IMR-90 (cell line): ENCODE measurements at regions not wholly inside any gene's neighbourhood (a gene's known extent, or its start where the extent isn't known, plus 50 kb on each side); places are given as distances from the start of the nearest gene placed in this dataset.

Source experiments
- ATAC-seq: fragments of 200-7000 bp; cut with Tn5 transposase; 2 replicates; pipeline ENCODE4 v1.9.1; 2020; ENCODE audit warnings: low read depth, mild to moderate bottlenecking, moderate library complexity
- BruUV-seq: library from RNA; stranded (reverse); fragments of 400-500 nt; replicated peaks from 2 replicates; lab custom pipeline; 2021; lab: Mats Ljungman, UMichigan
- CTCF ChIA-PET: fragments of 300-600 bp; formaldehyde crosslinking; extraction: SDS; loops from one replicate; lab custom pipeline; 2021; ENCODE audit warnings: antibody characterized with exemption; lab: Yijun Ruan, JAX
- POLR2A ChIA-PET: fragments of 300-600 bp; sonication (Branson Sonifier 250); formaldehyde crosslinking; loops from one replicate; lab custom pipeline; 2022; ENCODE audit warnings: antibody characterized with exemption; ENCODE audit not compliant: unreplicated experiment; lab: Charles Lee
- DNase-seq: peaks from one replicate; pipeline ENCODE4 v3.0.0; 2013
- H2AFZ ChIP-seq: replicated peaks from 2 replicates; pipeline ENCODE3; 2013; ENCODE audit warnings: low read length, mild to moderate bottlenecking; ENCODE audit not compliant: poor library complexity
- H2AK5ac ChIP-seq: 2 replicates; pipeline ENCODE4 v1.6.1; 2013; ENCODE audit warnings: low read depth, low read length, inconsistent platforms
- H2AK9ac ChIP-seq: replicated peaks from 2 replicates; pipeline ENCODE3; 2013; ENCODE audit warnings: mild to moderate bottlenecking, low read depth, low read length, moderate library complexity; ENCODE audit not compliant: poor library complexity
- H2BK120ac ChIP-seq: 2 replicates; pipeline ENCODE4 v1.6.1; 2013; ENCODE audit warnings: low read depth, low read length, inconsistent platforms
- H2BK15ac ChIP-seq: 3 replicates; pipeline ENCODE4 v1.6.1; 2013; ENCODE audit warnings: low read depth, low read length, inconsistent platforms
- H2BK20ac ChIP-seq: 2 replicates; pipeline ENCODE4 v1.6.1; 2013; ENCODE audit warnings: low read depth, mild to moderate bottlenecking, inconsistent platforms, low read length, moderate library complexity
- H2BK5ac ChIP-seq: 2 replicates; pipeline ENCODE4 v1.6.1; 2013; ENCODE audit warnings: mild to moderate bottlenecking, low read depth, low read length, inconsistent platforms; ENCODE audit not compliant: poor library complexity, severe bottlenecking
- H3K14ac ChIP-seq: replicated peaks from 2 replicates; pipeline ENCODE4 v1.6.1; 2013; ENCODE audit warnings: low read depth, low read length, inconsistent platforms
- H3K18ac ChIP-seq: 2 replicates; pipeline ENCODE4 v1.6.1; 2013; ENCODE audit warnings: low read depth, low read length, control low read depth
- H3K23ac ChIP-seq: 2 replicates; pipeline ENCODE4 v1.6.1; 2013; ENCODE audit warnings: low read depth, low read length, inconsistent platforms
- H3K27ac ChIP-seq: 2 replicates; pipeline ENCODE4 v1.5.1; 2013; ENCODE audit warnings: mild to moderate bottlenecking, control low read depth, low read length; ENCODE audit not compliant: insufficient read depth
- H3K27me3 ChIP-seq: 2 replicates; pipeline ENCODE4 v1.6.1; 2013; ENCODE audit warnings: low read length; ENCODE audit not compliant: control insufficient read depth, insufficient read depth
- H3K36me3 ChIP-seq: 2 replicates; pipeline ENCODE4 v1.6.1; 2013; ENCODE audit warnings: low read length, mixed read lengths; ENCODE audit not compliant: control insufficient read depth, insufficient read depth
- H3K4ac ChIP-seq: 2 replicates; pipeline ENCODE4 v1.6.1; 2013; ENCODE audit warnings: low read depth, low read length, inconsistent platforms
- H3K4me1 ChIP-seq: 2 replicates; pipeline ENCODE4 v1.6.1; 2013; ENCODE audit warnings: low read length, mixed read lengths; ENCODE audit not compliant: control insufficient read depth, insufficient read depth
- H3K4me2 ChIP-seq: 2 replicates; pipeline ENCODE4 v1.6.1; 2013; ENCODE audit warnings: low read depth, mild to moderate bottlenecking, control low read depth, low read length, moderate library complexity
- H3K4me3 ChIP-seq: 2 replicates; pipeline ENCODE4 v1.5.1; 2013; ENCODE audit warnings: low read depth, mild to moderate bottlenecking, control low read depth, low read length, moderate library complexity; ENCODE audit not compliant: insufficient read depth
- H3K56ac ChIP-seq: 2 replicates; pipeline ENCODE4 v1.6.1; 2013; ENCODE audit warnings: low read length, inconsistent platforms; ENCODE audit not compliant: insufficient read depth; ENCODE audit errors: extremely low read depth
- H3K79me1 ChIP-seq, 2 experiments: 2 replicates each; pipeline ENCODE4 v1.6.1; 2013; ENCODE audit warnings: low read length in 2 of 2, inconsistent platforms in 1 of 2, low read depth in 1 of 2
- H3K9ac ChIP-seq: 2 replicates; pipeline ENCODE4 v1.6.1; 2013; ENCODE audit warnings: low read depth, low read length, control low read depth
- H3K9me1 ChIP-seq: 2 replicates; pipeline ENCODE4 v1.6.1; 2013; ENCODE audit warnings: low read length, inconsistent platforms; ENCODE audit not compliant: insufficient read depth
- H3K9me3 ChIP-seq: 2 replicates; pipeline ENCODE4 v1.6.1; 2013; ENCODE audit warnings: low read length; ENCODE audit not compliant: control insufficient read depth, insufficient read depth
- H4K20me1 ChIP-seq: 2 replicates; pipeline ENCODE4 v1.6.1; 2013; ENCODE audit warnings: low read length, inconsistent platforms; ENCODE audit not compliant: insufficient read depth
- H4K5ac ChIP-seq: 2 replicates; pipeline ENCODE4 v1.6.1; 2013; ENCODE audit warnings: mild to moderate bottlenecking, low read depth, low read length, control low read depth
- H4K8ac ChIP-seq, 2 experiments: 2 replicates each; pipeline ENCODE4 v1.6.1; 2013; ENCODE audit warnings: low read depth in 2 of 2, low read length in 2 of 2, control low read depth in 1 of 2, inconsistent platforms in 1 of 2
- H4K91ac ChIP-seq: 2 replicates; pipeline ENCODE4 v1.6.1; 2013; ENCODE audit warnings: low read depth, low read length, inconsistent platforms; ENCODE audit not compliant: insufficient read depth
- BHLHE40 ChIP-seq: fragments of 150-350 bp; IDR thresholded peaks from 2 replicates; pipeline ENCODE4 v1.6.1; 2016; ENCODE audit warnings: mild to moderate bottlenecking, low read depth, low read length
- CEBPB ChIP-seq: IDR thresholded peaks from 2 replicates; pipeline ENCODE4 v1.6.1; 2012; ENCODE audit warnings: low read depth, low read length, improper control_type of control experiment
- CHD1 ChIP-seq: IDR thresholded peaks from 2 replicates; pipeline ENCODE4 v1.6.1; 2012; ENCODE audit warnings: low read depth, low read length, improper control_type of control experiment
- CTCF ChIP-seq: conservative IDR thresholded peaks from 2 replicates; pipeline ENCODE4 v1.5.1; 2012; ENCODE audit warnings: mild to moderate bottlenecking, low read depth, low read length, improper control_type of control experiment
- ELK1 ChIP-seq: fragments of 150-350 bp; IDR thresholded peaks from 2 replicates; pipeline ENCODE4 v1.6.1; 2016; ENCODE audit warnings: low read depth, mild to moderate bottlenecking, low read length, moderate library complexity, borderline replicate concordance
- FOS ChIP-seq: fragments of 150-350 bp; IDR thresholded peaks from 2 replicates; pipeline ENCODE4 v1.6.1; 2016; ENCODE audit warnings: low read depth, low read length
- MAZ ChIP-seq: IDR thresholded peaks from 2 replicates; pipeline ENCODE4 v1.6.1; 2012; ENCODE audit warnings: low read depth, mild to moderate bottlenecking, low read length, improper control_type of control experiment, moderate library complexity, borderline replicate concordance
- MXI1 ChIP-seq: IDR thresholded peaks from 2 replicates; pipeline ENCODE4 v1.6.1; 2012; ENCODE audit warnings: low read depth, mild to moderate bottlenecking, low read length, moderate library complexity, borderline replicate concordance
- NFE2L2 ChIP-seq: fragments of 150-350 bp; IDR thresholded peaks from 2 replicates; pipeline ENCODE4 v1.6.1; 2016; ENCODE audit warnings: low read depth, mild to moderate bottlenecking, low read length
- RAD21 ChIP-seq: IDR thresholded peaks from 2 replicates; pipeline ENCODE4 v1.6.1; 2012; ENCODE audit warnings: low read length, improper control_type of control experiment
- RCOR1 ChIP-seq: IDR thresholded peaks from 2 replicates; pipeline ENCODE4 v1.6.1; 2012; ENCODE audit warnings: mild to moderate bottlenecking, low read length, improper control_type of control experiment; ENCODE audit not compliant: insufficient replicate concordance
- RFX5 ChIP-seq: IDR thresholded peaks from 2 replicates; pipeline ENCODE4 v1.8.0; 2012; ENCODE audit warnings: low read depth, mild to moderate bottlenecking, low read length, moderate library complexity
- SMC3 ChIP-seq: fragments of 150-350 bp; IDR thresholded peaks from 2 replicates; pipeline ENCODE4 v1.6.1; 2016; ENCODE audit warnings: low read depth, mild to moderate bottlenecking, antibody characterized with exemption, low read length, moderate library complexity
- USF2 ChIP-seq: fragments of 150-350 bp; IDR thresholded peaks from 2 replicates; pipeline ENCODE4 v1.6.1; 2017; ENCODE audit warnings: mild to moderate bottlenecking, antibody characterized with exemption, low read length, low read depth
- WGBS, 2 experiments: methylation state at CpG; one replicate each; pipeline versions ENCODE4 v1.1.5 to v1.1.7; 2013; ENCODE audit warnings: missing lambda C conversion rate in 2 of 2; ENCODE audit not compliant: insufficient read length in 1 of 2; ENCODE audit errors: extremely low coverage in 2 of 2; 5-methylcytosine and 5-hydroxymethylcytosine counted together
- dilution Hi-C: fragments of 300-500 bp; cut with HindIII; formaldehyde crosslinking; loops from one replicate; pipeline ENCODE4 v1.14.3; 2018; ENCODE audit warnings: low sequenced_read_pairs; ENCODE audit not compliant: unreplicated experiment
- in situ Hi-C: fragments of 300-500 bp; cut with MboI; formaldehyde crosslinking; loops from 3 replicates; pipeline ENCODE4 v1.14.3; 2019; ENCODE audit warnings: low sequenced_read_pairs, inconsistent platforms, mixed read lengths
- intact Hi-C: fragments of 100-400 bp; cut with micrococcal nuclease; formaldehyde crosslinking; loops from 2 replicates; pipeline ENCODE4 v1.10.0; 2022

GRCh38 chr16:62254372-62254771 lies 218.1 kb upstream of the CDH8 start:
- no peak overlapping the region for H3K4me3 ChIP-seq
- no TSS peak for BruUV-seq
- H2AK5ac ChIP-seq = no peak overlapping the region
- H2AFZ ChIP-seq = no peak overlapping the region
- CTCF ChIA-PET = no interaction called here
- H3K36me3 ChIP-seq = no peaks in the 10 kb centered on the region
- H3K4ac ChIP-seq = no peak overlapping the region
- H3K56ac ChIP-seq = no peak overlapping the region
- no peaks in the 10 kb centered on the region for H4K20me1 ChIP-seq
- H4K91ac ChIP-seq = no peak overlapping the region
- ATAC-seq (no peak), DNase-seq (no peak)
- no peak overlapping the region for H4K8ac ChIP-seq
- H3K4me1 ChIP-seq = no peaks in the 10 kb centered on the region
- TF ChIP-seq CTCF (no peak), FOS (no peak), RFX5 (no peak), RAD21 (no peak), ELK1 (no peak), MXI1 (no peak), USF2 (no peak), RCOR1 (no peak), MAZ (no peak), CEBPB (no peak), NFE2L2 (no peak), BHLHE40 (no peak), SMC3 (no peak), CHD1 (no peak)
- no peak overlapping the region for H3K4me2 ChIP-seq
- H2BK15ac ChIP-seq = no peak overlapping the region
- no peak overlapping the region for H2BK5ac ChIP-seq
- H3K9me1 ChIP-seq = no peaks in the 10 kb centered on the region
- H2AK9ac ChIP-seq = no peak overlapping the region
- dilution Hi-C loops (no loop called here), intact Hi-C loops (no loop called here), in situ Hi-C loops (no loop called here)
- H3K14ac ChIP-seq = no peak overlapping the region
- H3K27me3 ChIP-seq = no peaks in the 10 kb centered on the region
- no peak overlapping the region for H2BK20ac ChIP-seq
- POLR2A ChIA-PET = no interaction called here
- no peak overlapping the region for H4K5ac ChIP-seq
- H3K23ac ChIP-seq = no peak overlapping the region
- no CpG with 5 or more reads among the region's 5 CpGs for WGBS, 2 experiments
- no peak overlapping the region for H3K9ac ChIP-seq
- H2BK120ac ChIP-seq = no peak overlapping the region
- H3K27ac ChIP-seq = no peak overlapping the region
- no peaks in the 10 kb centered on the region for H3K79me1 ChIP-seq
- H3K9me3 ChIP-seq = peaks cover 7% of the 10 kb centered on the region
- H3K18ac ChIP-seq = no peak overlapping the region
